Liver (tissue), 8 donors: ENCODE measurements at regions not wholly inside any gene's neighbourhood (a gene's known extent, or its start where the extent isn't known, plus 50 kb on each side); places are given as distances from the start of the nearest gene placed in this dataset.
A peak's percentile ranks its signal among the peaks of the same experiment; 100 is the strongest.

Experiments
- DNase-seq: peaks from one replicate; pipeline ENCODE4 v3.0.0-alpha.2; 2017; ENCODE audit warnings: low spot score
- H3K27ac ChIP-seq, 2 donors: one replicate each; pipeline ENCODE4 v1.7.0; 2013; ENCODE audit warnings: inconsistent platforms in 2 of 2, low read length in 2 of 2, control low read depth in 1 of 2, low read depth in 1 of 2, mild to moderate bottlenecking in 1 of 2
- H3K27me3 ChIP-seq, 4 donors: one replicate each; pipeline versions ENCODE4 v1.6.1 to v1.7.0; 2013; ENCODE audit warnings: low read length in 3 of 4, inconsistent platforms in 1 of 4, mild to moderate bottlenecking in 1 of 4, moderate library complexity in 1 of 4; ENCODE audit not compliant: control insufficient read depth in 4 of 4, insufficient read depth in 4 of 4
- H3K36me3 ChIP-seq, 4 donors: one replicate each; pipeline versions ENCODE4 v1.6.1 to v1.7.0; 2013; ENCODE audit warnings: low read length in 3 of 4, mild to moderate bottlenecking in 3 of 4, low read depth in 1 of 4, moderate library complexity in 1 of 4; ENCODE audit not compliant: control insufficient read depth in 4 of 4, insufficient read depth in 3 of 4
- H3K4me1 ChIP-seq, 4 donors: one replicate each; pipeline versions ENCODE4 v1.6.1 to v1.7.0; 2013; ENCODE audit warnings: low read length in 3 of 4, mild to moderate bottlenecking in 3 of 4, moderate library complexity in 1 of 4; ENCODE audit not compliant: control insufficient read depth in 4 of 4, insufficient read depth in 4 of 4
- H3K4me3 ChIP-seq, 3 donors: one replicate each; pipeline versions ENCODE4 v1.6.1 to v1.7.0; 2013; ENCODE audit warnings: low read length in 3 of 3, control low read depth in 1 of 3, low read depth in 1 of 3, mild to moderate bottlenecking in 1 of 3
- H3K9ac ChIP-seq, 2 donors: one replicate each; pipeline ENCODE4 v1.7.0; 2013; ENCODE audit warnings: low read length in 2 of 2, mild to moderate bottlenecking in 2 of 2, moderate library complexity in 2 of 2, control low read depth in 1 of 2, low read depth in 1 of 2
- H3K9me3 ChIP-seq, 4 donors: one replicate each; pipeline versions ENCODE4 v1.6.1 to v1.7.0; 2013; ENCODE audit warnings: low read length in 3 of 4; ENCODE audit not compliant: control insufficient read depth in 4 of 4
- EGR1 ChIP-seq, 2 donors: IDR thresholded peaks; 2 replicates each; pipeline ENCODE4 v1.6.1; 2016 to 2018; ENCODE audit warnings: antibody characterized with exemption in 2 of 2, low read depth in 2 of 2
- FOXA1 ChIP-seq: IDR thresholded peaks from 2 replicates; pipeline ENCODE4 v1.6.1; 2016; ENCODE audit warnings: antibody characterized with exemption
- GABPA ChIP-seq, 2 donors: IDR thresholded peaks in 1 of 2; conservative IDR thresholded peaks in 1 of 2; 2 replicates each; pipeline ENCODE4 v1.6.1; 2016; ENCODE audit warnings: antibody characterized with exemption in 2 of 2, mild to moderate bottlenecking in 1 of 2, moderate library complexity in 1 of 2
- HNF4A ChIP-seq, 2 donors: conservative IDR thresholded peaks; 2 replicates each; pipeline ENCODE4 v1.6.1; 2016; ENCODE audit warnings: antibody characterized with exemption in 2 of 2, mild to moderate bottlenecking in 2 of 2
- HNF4G ChIP-seq: IDR thresholded peaks from 2 replicates; pipeline ENCODE4 v1.6.1; 2016; ENCODE audit warnings: antibody characterized with exemption
- JUND ChIP-seq, 2 donors: IDR thresholded peaks; 2 replicates each; pipeline ENCODE4 v1.6.1; 2016; ENCODE audit warnings: antibody characterized with exemption in 2 of 2
- MAX ChIP-seq: IDR thresholded peaks from 2 replicates; pipeline ENCODE4 v1.6.1; 2016; ENCODE audit warnings: antibody characterized with exemption
- NR2F2 ChIP-seq: IDR thresholded peaks from 2 replicates; pipeline ENCODE4 v1.6.1; 2016; ENCODE audit warnings: antibody characterized with exemption
- RAD21 ChIP-seq, 2 donors: IDR thresholded peaks; 2 replicates each; pipeline ENCODE4 v1.6.1; 2016; ENCODE audit warnings: antibody characterized with exemption in 2 of 2, mild to moderate bottlenecking in 2 of 2
- REST ChIP-seq: IDR thresholded peaks from 2 replicates; pipeline ENCODE4 v1.6.1; 2016; ENCODE audit warnings: antibody characterized with exemption, mild to moderate bottlenecking
- RXRA ChIP-seq, 2 donors: IDR thresholded peaks; 2 replicates each; pipeline ENCODE4 v1.6.1; 2017 to 2018; ENCODE audit warnings: antibody characterized with exemption in 2 of 2, mild to moderate bottlenecking in 1 of 2
- SP1 ChIP-seq: IDR thresholded peaks from 2 replicates; pipeline ENCODE4 v1.6.1; 2018; ENCODE audit warnings: antibody characterized with exemption, mild to moderate bottlenecking
- WGBS: extraction: QIAGEN DNeasy Blood & Tissue Kit; methylation state at CpG from one replicate; pipeline ENCODE4 v1.1.7; 2013; 5-methylcytosine and 5-hydroxymethylcytosine counted together
- TF ChIP-seq, protein P1 (sequence below): IDR thresholded peaks from 2 replicates; pipeline ENCODE4 v1.6.1; 2016; ENCODE audit warnings: antibody characterized with exemption
- TF ChIP-seq, protein P2 (sequence below): fragments of 150-350 bp; IDR thresholded peaks from 2 replicates; pipeline ENCODE4 v1.5.1; 2017; ENCODE audit warnings: improper control_type of control experiment, low read depth, low read length; ENCODE audit not compliant: missing input control
- donor health status: healthy.
- donor health status: healthy.
- donor health status: healthy.
- donor health status: healthy.
- donor health status: healthy.

GRCh38 chr6:132020138-132020581, 69.0 kb upstream of the CCN2 start:
- Histone ChIP-seq H3K9ac (no peak overlapping the region), H3K27ac (no peak overlapping the region), H3K4me1 (no peaks in the 10 kb centered on the region), H3K9me3 (no peaks in the 10 kb centered on the region), H3K36me3 (no peaks in the 10 kb centered on the region), H3K27me3 (no peaks in the 10 kb centered on the region), H3K4me3 (no peak overlapping the region)
- DNase-seq: no peak
- peak in 1 of 2 donors; percentile 18 for TF ChIP-seq RAD21 (IDR thresholded peaks at IDR 0.05)
- TF ChIP-seq NR2F2: peak; percentile 37
- peak; percentile 28 for TF ChIP-seq SP1
- TF ChIP-seq REST: no peak
- 80% methylated on average over 6 of the region's 6 CpGs for WGBS

GRCh38 chr6:132019586-132019985, 68.4 kb upstream of the CCN2 start:
- no peaks in the 10 kb centered on the region for H3K27me3 ChIP-seq
- WGBS: 85% methylated on average over 1 of the region's 1 CpG
- no peak for TF ChIP-seq RXRA (IDR thresholded peaks at IDR 0.05)
- no peak for TF ChIP-seq GABPA (IDR thresholded peaks at IDR 0.05 in 1 of 2, conservative IDR thresholded peaks at IDR 0.05 in 1 of 2)
- TF ChIP-seq, protein P1, sequence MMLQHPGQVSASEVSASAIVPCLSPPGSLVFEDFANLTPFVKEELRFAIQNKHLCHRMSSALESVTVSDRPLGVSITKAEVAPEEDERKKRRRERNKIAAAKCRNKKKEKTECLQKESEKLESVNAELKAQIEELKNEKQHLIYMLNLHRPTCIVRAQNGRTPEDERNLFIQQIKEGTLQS: no peak
- TF ChIP-seq RAD21 (IDR thresholded peaks at IDR 0.05): no peak
- H3K27ac ChIP-seq: no peak overlapping the region
- no peaks in the 10 kb centered on the region for H3K4me1 ChIP-seq
- no peaks in the 10 kb centered on the region for H3K9me3 ChIP-seq
- H3K4me3 ChIP-seq: no peak overlapping the region
- no peak overlapping the region for H3K9ac ChIP-seq
- H3K36me3 ChIP-seq: no peaks in the 10 kb centered on the region
- no peak for DNase-seq

- H3K27ac ChIP-seq: no peak overlapping the region
- no peak for DNase-seq
- 79% methylated on average over 3 of the region's 3 CpGs for WGBS
- H3K9me3 ChIP-seq: no peaks in the 10 kb centered on the region
- TF ChIP-seq MAX (no peak), FOXA1 (no peak)
- H3K4me3 ChIP-seq: no peak overlapping the region
- no peaks in the 10 kb centered on the region for H3K27me3 ChIP-seq
- no peak overlapping the region for H3K9ac ChIP-seq
- H3K36me3 ChIP-seq: no peaks in the 10 kb centered on the region
- no peaks in the 10 kb centered on the region for H3K4me1 ChIP-seq
These were observed 66.8 kb upstream of the CCN2 start for GRCh38 chr6:132017942-132018341.

- no peaks in the 10 kb centered on the region for H3K36me3 ChIP-seq
- H3K9ac ChIP-seq: no peak overlapping the region
- H3K9me3 ChIP-seq: no peaks in the 10 kb centered on the region
- no peak for DNase-seq
- H3K4me1 ChIP-seq: no peaks in the 10 kb centered on the region
- H3K27me3 ChIP-seq: no peaks in the 10 kb centered on the region
- H3K4me3 ChIP-seq: no peak overlapping the region
- H3K27ac ChIP-seq: no peak overlapping the region
- WGBS: 95% methylated on average over 1 of the region's 1 CpG
- TF ChIP-seq SP1 (no peak), REST (no peak), EGR1 (IDR thresholded peaks at IDR 0.05; ENCODE audit: low read depth in 2 of 2) (no peak), HNF4A (conservative IDR thresholded peaks at IDR 0.05) (no peak), NR2F2 (no peak), RAD21 (IDR thresholded peaks at IDR 0.05) (no peak), HNF4G (no peak), JUND (IDR thresholded peaks at IDR 0.05) (no peak)
- TF ChIP-seq, protein P1: no peak
- TF ChIP-seq, protein P2, sequence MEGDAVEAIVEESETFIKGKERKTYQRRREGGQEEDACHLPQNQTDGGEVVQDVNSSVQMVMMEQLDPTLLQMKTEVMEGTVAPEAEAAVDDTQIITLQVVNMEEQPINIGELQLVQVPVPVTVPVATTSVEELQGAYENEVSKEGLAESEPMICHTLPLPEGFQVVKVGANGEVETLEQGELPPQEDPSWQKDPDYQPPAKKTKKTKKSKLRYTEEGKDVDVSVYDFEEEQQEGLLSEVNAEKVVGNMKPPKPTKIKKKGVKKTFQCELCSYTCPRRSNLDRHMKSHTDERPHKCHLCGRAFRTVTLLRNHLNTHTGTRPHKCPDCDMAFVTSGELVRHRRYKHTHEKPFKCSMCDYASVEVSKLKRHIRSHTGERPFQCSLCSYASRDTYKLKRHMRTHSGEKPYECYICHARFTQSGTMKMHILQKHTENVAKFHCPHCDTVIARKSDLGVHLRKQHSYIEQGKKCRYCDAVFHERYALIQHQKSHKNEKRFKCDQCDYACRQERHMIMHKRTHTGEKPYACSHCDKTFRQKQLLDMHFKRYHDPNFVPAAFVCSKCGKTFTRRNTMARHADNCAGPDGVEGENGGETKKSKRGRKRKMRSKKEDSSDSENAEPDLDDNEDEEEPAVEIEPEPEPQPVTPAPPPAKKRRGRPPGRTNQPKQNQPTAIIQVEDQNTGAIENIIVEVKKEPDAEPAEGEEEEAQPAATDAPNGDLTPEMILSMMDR: no peak
These were observed 65.2 kb upstream of the CCN2 start for GRCh38 chr6:132016396-132016795.
